K562 (cell line): ENCODE measurements at regions not wholly inside any gene's neighbourhood (a gene's known extent, or its start where the extent isn't known, plus 50 kb on each side); places are given as distances from the start of the nearest gene placed in this dataset.

Source experiments
- ATAC-seq: fragments of 200-7000 bp; cut with Tn5 transposase; 3 replicates; pipeline ENCODE4 v1.9.1; 2020; ENCODE audit warnings: moderate library complexity
- BruUV-seq: library from RNA; stranded (reverse); fragments of 400-500 nt; replicated peaks from 2 replicates; lab custom pipeline; 2021; lab: Mats Ljungman, UMichigan
- CTCF ChIA-PET: fragments of 300-600 bp; formaldehyde crosslinking; extraction: SDS; loops from one replicate; lab custom pipeline; 2021; ENCODE audit warnings: low intra/inter-chr PET ratio; lab: Yijun Ruan, JAX
- POLR2A ChIA-PET: fragments of 300-600, 350-650 bp; sonication (Branson Sonifier 250); formaldehyde crosslinking; extraction: SDS; loops from one replicate; lab custom pipeline; 2021; ENCODE audit warnings: antibody characterized with exemption, inconsistent platforms; lab: Yijun Ruan, JAX
- DNase-seq, 4 experiments: peaks; one replicate each; pipeline versions ENCODE4 v3.0.0 to v3.0.0-alpha.2; 2011 to 2018; ENCODE audit warnings: low spot score in 3 of 4, mixed read lengths in 3 of 4; ENCODE audit errors: extremely low read depth in 1 of 4
- FAIRE-seq: peaks from 2 replicates; lab custom pipeline; 2011; peaks lifted over from hg19 to GRCh38; lab: Jason Lieb, UNC
- H2AFZ ChIP-seq: 2 replicates; pipeline ENCODE4 v1.6.0; 2011; ENCODE audit warnings: low read depth, low read length, control low read depth, inconsistent platforms
- H3K27ac ChIP-seq: fragments of 200-600 bp; 3 replicates; pipeline ENCODE4 v1.8.0; 2011; ENCODE audit warnings: low read depth, mild to moderate bottlenecking, control low read depth, inconsistent platforms, low read length, moderate library complexity, mixed read lengths; ENCODE audit errors: extremely low read depth
- H3K27me3 ChIP-seq, 2 experiments: fragments of 300-600 bp in 1 of 2; 2 replicates in 1 of 2; 3 replicates in 1 of 2; pipeline versions ENCODE4 v1.6.0 to v1.8.0; 2011; ENCODE audit warnings: inconsistent platforms in 2 of 2, low read length in 2 of 2, mild to moderate bottlenecking in 1 of 2, mixed read lengths in 1 of 2, moderate library complexity in 1 of 2; ENCODE audit not compliant: control insufficient read depth in 2 of 2, insufficient read depth in 2 of 2
- H3K36me3 ChIP-seq: fragments of 300-600 bp; 3 replicates; pipeline ENCODE4 v1.8.0; 2011; ENCODE audit warnings: mild to moderate bottlenecking, low read length, inconsistent platforms; ENCODE audit not compliant: control insufficient read depth, insufficient read depth
- H3K4me1 ChIP-seq, 2 experiments: fragments of 200-600 bp in 1 of 2; replicated peaks in 1 of 2; 2 replicates in 1 of 2; 3 replicates in 1 of 2; pipeline versions ENCODE4 v1.5.1 to v1.8.0; 2011; ENCODE audit warnings: inconsistent platforms in 2 of 2, low read length in 2 of 2, mild to moderate bottlenecking in 1 of 2, mixed read lengths in 1 of 2, moderate library complexity in 1 of 2; ENCODE audit not compliant: control insufficient read depth in 2 of 2, insufficient read depth in 2 of 2
- H3K4me2 ChIP-seq: 2 replicates; pipeline ENCODE4 v1.6.1; 2011; ENCODE audit warnings: low read length, control low read depth, inconsistent platforms, mixed read lengths; ENCODE audit not compliant: insufficient read depth
- H3K4me3 ChIP-seq: fragments of 200-600 bp; sonication (generic), shearing (Covaris generic); 2 replicates; pipeline ENCODE4 v1.5.1; 2016; ENCODE audit warnings: control low read depth, inconsistent platforms
- H3K79me2 ChIP-seq: fragments of 200-600 bp; 3 replicates; pipeline ENCODE4 v1.8.0; 2011; ENCODE audit warnings: low read length, inconsistent platforms; ENCODE audit not compliant: control insufficient read depth, insufficient read depth
- H3K9ac ChIP-seq, 2 experiments: 2 replicates each; pipeline versions ENCODE4 v1.6.0 to v1.6.1; 2011; ENCODE audit warnings: low read depth in 2 of 2, low read length in 2 of 2, control low read depth in 1 of 2, inconsistent platforms in 1 of 2, mild to moderate bottlenecking in 1 of 2, mixed read lengths in 1 of 2; ENCODE audit not compliant: insufficient read depth in 1 of 2
- H3K9me1 ChIP-seq: one replicate; pipeline ENCODE4 v1.6.0; 2011; ENCODE audit warnings: inconsistent platforms, mild to moderate bottlenecking, low read length, moderate library complexity; ENCODE audit not compliant: control insufficient read depth, insufficient read depth
- H3K9me3 ChIP-seq: replicated peaks from 2 replicates; pipeline ENCODE4 v1.5.1; 2011; ENCODE audit warnings: low read depth, low read length, inconsistent platforms; ENCODE audit not compliant: control insufficient read depth, insufficient read depth
- H4K20me1 ChIP-seq: replicated peaks from 2 replicates; pipeline ENCODE4 v1.6.1; 2011; ENCODE audit warnings: low read length, inconsistent platforms, mixed read lengths; ENCODE audit not compliant: control insufficient read depth, insufficient read depth
- ARID2 ChIP-seq: fragments of 450-650 bp; IDR thresholded peaks from 2 replicates; pipeline ENCODE4 v1.6.1; 2017; ENCODE audit warnings: antibody characterized with exemption, mild to moderate bottlenecking
- ATF6 ChIP-seq: sonication (generic); formaldehyde crosslinking; IDR thresholded peaks from 2 replicates; pipeline ENCODE4 v1.4.0; 2020; ENCODE audit warnings: mild to moderate bottlenecking, missing genetic modification reagents
- ILK ChIP-seq: fragments of 450-650 bp; IDR thresholded peaks from 2 replicates; pipeline ENCODE4 v1.6.1; 2016; ENCODE audit warnings: missing genetic modification characterization, low read depth, mild to moderate bottlenecking, missing compliant biosample characterization, moderate library complexity, borderline replicate concordance
- MCM3 ChIP-seq: fragments of 450-650 bp; IDR thresholded peaks from 2 replicates; pipeline ENCODE4 v1.6.1; 2016
- RCOR1 ChIP-seq, 2 experiments: IDR thresholded peaks; 2 replicates each; pipeline ENCODE4 v1.6.1; 2012; ENCODE audit warnings: low read depth in 2 of 2, low read length in 2 of 2, borderline replicate concordance in 1 of 2, improper control_type of control experiment in 1 of 2
- SMAD3 ChIP-seq: fragments of 450-650 bp; formaldehyde crosslinking; conservative IDR thresholded peaks from 2 replicates; pipeline ENCODE4 v1.4.0; 2020; ENCODE audit warnings: mild to moderate bottlenecking
- TEAD4 ChIP-seq, 2 experiments: sonication (generic) in 1 of 2; formaldehyde crosslinking in 1 of 2; IDR thresholded peaks; 2 replicates each; pipeline versions ENCODE4 v1.6.1 to v1.8.0; 2012 to 2022; ENCODE audit warnings: borderline replicate concordance in 1 of 2, inconsistent platforms in 1 of 2, low read length in 1 of 2, mild to moderate bottlenecking in 1 of 2, missing genetic modification reagents in 1 of 2
- TRIM24 ChIP-seq, 2 experiments: fragments of 450-650 bp; IDR thresholded peaks; 2 replicates each; pipeline ENCODE4 v1.6.1; 2016
- VEZF1 ChIP-seq: fragments of 200-800 bp; sonication (Bioruptor generic); IDR thresholded peaks from 2 replicates; pipeline ENCODE4 v1.6.1; 2017; ENCODE audit warnings: missing genetic modification characterization, missing compliant biosample characterization
- ZMIZ1 ChIP-seq, 2 experiments: fragments of 150-350 bp in 1 of 2; IDR thresholded peaks; 2 replicates each; pipeline ENCODE4 v1.6.1; 2012 to 2016; ENCODE audit warnings: low read depth in 2 of 2, low read length in 2 of 2, mild to moderate bottlenecking in 1 of 2, moderate library complexity in 1 of 2
- WGBS: fragments of 100-300 bp; shearing (Covaris generic); methylation state at CpG from one replicate; pipeline ENCODE4 v1.1.6; 2016; ENCODE audit warnings: low coverage, mixed read lengths; ENCODE audit not compliant: insufficient coverage; ENCODE audit errors: missing lambda C conversion rate; 5-methylcytosine and 5-hydroxymethylcytosine counted together
- in situ Hi-C: fragments of 300-500 bp; cut with MboI; formaldehyde crosslinking; loops from 4 replicates; pipeline ENCODE4 v1.15.0; 2018; ENCODE audit warnings: inconsistent platforms, mixed read lengths
- intact Hi-C: fragments of 100-400 bp; cut with micrococcal nuclease; formaldehyde crosslinking; loops from 2 replicates; pipeline ENCODE4 v1.14.2; 2022

GRCh38 chr5:168192120-168192519, 99.3 kb upstream of the WWC1 start:
- WGBS = 2% methylated on average over 4 of the region's 4 CpGs
- H3K27me3 ChIP-seq = no peaks in the 10 kb centered on the region
- no peak overlapping the region for H3K9ac ChIP-seq
- H3K4me3 ChIP-seq = no peak overlapping the region
- DNase-seq (no peak), FAIRE-seq (no peak), ATAC-seq (no peak)
- intact Hi-C loops = no loop called here
- no peaks in the 10 kb centered on the region for H3K36me3 ChIP-seq
- in situ Hi-C loops = no loop called here
- H3K9me1 ChIP-seq = no peaks in the 10 kb centered on the region
- no peak overlapping the region for H3K4me2 ChIP-seq
- no peaks in the 10 kb centered on the region for H3K79me2 ChIP-seq
- BruUV-seq = no TSS peak
- no peak overlapping the region for H2AFZ ChIP-seq
- H4K20me1 ChIP-seq = no peaks in the 10 kb centered on the region
- CTCF ChIA-PET = no interaction called here
- no peaks in the 10 kb centered on the region for H3K4me1 ChIP-seq
- no peaks in the 10 kb centered on the region for H3K9me3 ChIP-seq
- H3K27ac ChIP-seq = no peak overlapping the region
- POLR2A ChIA-PET = no interaction called here
- TF ChIP-seq TRIM24 (IDR thresholded peaks at IDR 0.05) (no peak), MCM3 (no peak), TEAD4 (IDR thresholded peaks at IDR 0.05; ENCODE audit: low read length) (no peak), TEAD4 (CRISPR knock-in tag; IDR thresholded peaks at IDR 0.05; ENCODE audit: borderline replicate concordance) (no peak), ZMIZ1 (IDR thresholded peaks at IDR 0.05; ENCODE audit: low read depth in 2 of 2, low read length in 2 of 2) (no peak), ARID2 (no peak), SMAD3 (no peak), ATF6 (CRISPR knock-in tag) (no peak), ILK (no peak), RCOR1 (IDR thresholded peaks at IDR 0.05; ENCODE audit: borderline replicate concordance in 1 of 2, low read depth in 2 of 2, low read length in 2 of 2) (no peak), VEZF1 (CRISPR knock-in tag) (no peak)
